Hepatocyte (in vitro differentiated cells): ENCODE measurements at regions not wholly inside any gene's neighbourhood (a gene's known extent, or its start where the extent isn't known, plus 50 kb on each side); places are given as distances from the start of the nearest gene placed in this dataset.
A peak's percentile ranks its signal among the peaks of the same experiment; 100 is the strongest.

ENCODE experiments used
- DNase-seq: peaks from one replicate; pipeline ENCODE4 v3.0.0-alpha.2; 2016; ENCODE audit warnings: low spot score
- H2AFZ ChIP-seq: fragments of 200-600 bp; sonication (generic); 2 replicates; pipeline ENCODE4 v1.6.0; 2016; ENCODE audit warnings: antibody characterized with exemption, mild to moderate bottlenecking
- H3K27ac ChIP-seq: fragments of 200-600 bp; sonication (generic); 2 replicates; pipeline ENCODE4 v1.5.1; 2016; ENCODE audit warnings: mild to moderate bottlenecking
- H3K27me3 ChIP-seq: fragments of 200-600 bp; sonication (generic); 2 replicates; pipeline ENCODE4 v1.6.1; 2016
- H3K36me3 ChIP-seq: fragments of 200-600 bp; sonication (generic); replicated peaks from 2 replicates; pipeline ENCODE4 v1.5.1; 2016; ENCODE audit warnings: low read depth; ENCODE audit not compliant: insufficient read depth
- H3K4me1 ChIP-seq: fragments of 200-600 bp; sonication (generic); 2 replicates; pipeline ENCODE4 v1.5.1; 2016; ENCODE audit warnings: mild to moderate bottlenecking, moderate library complexity; ENCODE audit not compliant: insufficient read depth
- H3K4me2 ChIP-seq: fragments of 200-600 bp; sonication (generic); 2 replicates; pipeline ENCODE4 v1.6.0; 2016
- H3K4me3 ChIP-seq: fragments of 200-600 bp; sonication (generic); 2 replicates; pipeline ENCODE4 v1.5.1; 2016; ENCODE audit warnings: mild to moderate bottlenecking
- H3K79me2 ChIP-seq: fragments of 200-600 bp; sonication (generic); 2 replicates; pipeline ENCODE4 v1.6.0; 2017; ENCODE audit warnings: mild to moderate bottlenecking
- H3K9me2 ChIP-seq: fragments of 200-600 bp; sonication (generic); replicated peaks from 2 replicates; pipeline ENCODE4 v1.6.0; 2017; ENCODE audit warnings: mild to moderate bottlenecking; ENCODE audit not compliant: insufficient read depth
- H3K9me3 ChIP-seq: fragments of 200-600 bp; sonication (generic); 2 replicates; pipeline ENCODE4 v1.5.1; 2016; ENCODE audit warnings: low read depth, mild to moderate bottlenecking
- H4K20me1 ChIP-seq: fragments of 200-600 bp; sonication (generic); 2 replicates; pipeline ENCODE4 v1.6.0; 2016; ENCODE audit warnings: mild to moderate bottlenecking; ENCODE audit not compliant: insufficient read depth, poor library complexity, severe bottlenecking
- CTCF ChIP-seq: fragments of 200-600 bp; sonication (generic); IDR thresholded peaks from 2 replicates; pipeline ENCODE4 v1.5.1; 2016; ENCODE audit warnings: antibody characterized with exemption, mild to moderate bottlenecking; ENCODE audit not compliant: poor library complexity
- EZH2 ChIP-seq: fragments of 200-600 bp; sonication (generic); IDR thresholded peaks from 2 replicates; pipeline ENCODE4 v1.6.1; 2016; ENCODE audit warnings: antibody characterized with exemption, mild to moderate bottlenecking, borderline replicate concordance
- EZH2phosphoT487 ChIP-seq: fragments of 200-600 bp; sonication (generic); IDR thresholded peaks from one replicate; pipeline ENCODE4 v1.6.1; 2018; ENCODE audit warnings: antibody characterized with exemption, mild to moderate bottlenecking, low read depth, moderate library complexity; ENCODE audit not compliant: unreplicated experiment, severe bottlenecking
- WGBS: methylation state at CpG from one replicate; pipeline ENCODE4 v1.1.6; 2016; ENCODE audit warnings: low lambda C conversion rate; ENCODE audit errors: missing lambda C conversion rate; 5-methylcytosine and 5-hydroxymethylcytosine counted together

GRCh38 chr2:146323564-146323963 lies 1521.3 kb upstream of the ACVR2A start:
- H3K36me3 ChIP-seq: no peaks in the 10 kb centered on the region
- peaks cover 12% of the 10 kb centered on the region for H3K4me1 ChIP-seq
- H3K27me3 ChIP-seq: no peaks in the 10 kb centered on the region
- no peaks in the 10 kb centered on the region for H3K9me2 ChIP-seq
- H3K9me3 ChIP-seq: no peaks in the 10 kb centered on the region
- no peak overlapping the region for H3K27ac ChIP-seq
- H3K4me3 ChIP-seq: no peak overlapping the region
- H3K79me2 ChIP-seq: no peaks in the 10 kb centered on the region
- no peak for TF ChIP-seq CTCF
- TF ChIP-seq EZH2: no peak
- TF ChIP-seq EZH2phosphoT487: no peak
- H4K20me1 ChIP-seq: no peaks in the 10 kb centered on the region
- H3K4me2 ChIP-seq: no peak overlapping the region
- 53% methylated on average over 2 of the region's 2 CpGs for WGBS
- H2AFZ ChIP-seq: no peak overlapping the region
- no peak for DNase-seq

- Histone ChIP-seq H4K20me1 (no peaks in the 10 kb centered on the region), H3K36me3 (no peaks in the 10 kb centered on the region), H3K79me2 (no peaks in the 10 kb centered on the region), H3K27ac (no peak overlapping the region), H3K9me2 (no peaks in the 10 kb centered on the region), H3K4me3 (no peak overlapping the region), H3K4me2 (no peak overlapping the region), H3K27me3 (no peaks in the 10 kb centered on the region), H3K4me1 (no peaks in the 10 kb centered on the region), H2AFZ (peak overlapping the region; percentile 23), H3K9me3 (no peaks in the 10 kb centered on the region)
- TF ChIP-seq CTCF (no peak), EZH2 (no peak), EZH2phosphoT487 (no peak)
- WGBS: 83% methylated on average over 2 of the region's 2 CpGs
- DNase-seq: no peak
Measured at GRCh38 chr2:146321175-146321574, 1523.7 kb upstream of the ACVR2A start.

GRCh38 chr2:146317959-146318358 lies 1526.9 kb upstream of the ACVR2A start:
- Histone ChIP-seq H3K4me2 (no peak overlapping the region), H3K27ac (no peak overlapping the region), H3K4me1 (no peaks in the 10 kb centered on the region), H3K79me2 (no peaks in the 10 kb centered on the region), H3K27me3 (no peaks in the 10 kb centered on the region), H4K20me1 (no peaks in the 10 kb centered on the region), H2AFZ (no peak overlapping the region), H3K9me3 (no peaks in the 10 kb centered on the region), H3K36me3 (no peaks in the 10 kb centered on the region), H3K4me3 (no peak overlapping the region), H3K9me2 (no peaks in the 10 kb centered on the region)
- TF ChIP-seq EZH2 (no peak), EZH2phosphoT487 (no peak), CTCF (no peak)
- DNase-seq: no peak
- 86% methylated on average over 2 of the region's 2 CpGs for WGBS

- H3K4me1 ChIP-seq: no peaks in the 10 kb centered on the region
- H3K4me2 ChIP-seq: no peak overlapping the region
- peak; percentile 45 for TF ChIP-seq CTCF
- no peak for TF ChIP-seq EZH2
- no peak for TF ChIP-seq EZH2phosphoT487
- DNase-seq: no peak
- H3K79me2 ChIP-seq: no peaks in the 10 kb centered on the region
- no peaks in the 10 kb centered on the region for H3K27me3 ChIP-seq
- H4K20me1 ChIP-seq: no peaks in the 10 kb centered on the region
- no peaks in the 10 kb centered on the region for H3K9me2 ChIP-seq
- no peak overlapping the region for H2AFZ ChIP-seq
- no peak overlapping the region for H3K27ac ChIP-seq
- H3K9me3 ChIP-seq: no peaks in the 10 kb centered on the region
- WGBS: 53% methylated on average over 2 of the region's 2 CpGs
- H3K4me3 ChIP-seq: no peak overlapping the region
- no peaks in the 10 kb centered on the region for H3K36me3 ChIP-seq
Measured at GRCh38 chr2:146312899-146313298, 1531.9 kb upstream of the ACVR2A start.
